HCT116 (cell line): ENCODE measurements at regions not wholly inside any gene's neighbourhood (a gene's known extent, or its start where the extent isn't known, plus 50 kb on each side); places are given as distances from the start of the nearest gene placed in this dataset.

ENCODE experiments used
- CBX3 ChIP-seq: IDR thresholded peaks from 2 replicates; pipeline ENCODE4 v1.6.1; 2012; ENCODE audit warnings: low read depth
- EZH2 ChIP-seq: fragments of 200-600 bp; sonication (generic); IDR thresholded peaks from 2 replicates; pipeline ENCODE4 v1.6.1; 2017; ENCODE audit warnings: antibody characterized with exemption, mixed run types
- EZH2phosphoT487 ChIP-seq: fragments of 200-600 bp; IDR thresholded peaks from 2 replicates; pipeline ENCODE4 v1.6.1; 2018; ENCODE audit warnings: antibody characterized with exemption, borderline replicate concordance
- FOSL1 ChIP-seq: IDR thresholded peaks from 2 replicates; pipeline ENCODE4 v1.6.1; 2012; ENCODE audit warnings: low read depth
- POLR2A ChIP-seq: IDR thresholded peaks from 2 replicates; pipeline ENCODE4 v1.7.0; 2011; ENCODE audit warnings: borderline replicate concordance; ENCODE audit not compliant: insufficient read depth, insufficient read length; ENCODE audit errors: extremely low read depth
- POLR2AphosphoS5 ChIP-seq: IDR thresholded peaks from 2 replicates; pipeline ENCODE4 v1.6.1; 2011; ENCODE audit warnings: mild to moderate bottlenecking, low read depth, low read length, moderate library complexity
- RAD21 ChIP-seq: IDR thresholded peaks from 2 replicates; pipeline ENCODE4 v1.6.1; 2012; ENCODE audit warnings: low read depth, mild to moderate bottlenecking
- SP1 ChIP-seq: IDR thresholded peaks from 2 replicates; pipeline ENCODE4 v1.6.1; 2012; ENCODE audit warnings: low read depth
- SRF ChIP-seq: IDR thresholded peaks from 2 replicates; pipeline ENCODE4 v1.6.1; 2012; ENCODE audit warnings: low read depth
- TF ChIP-seq, protein P1 (sequence below), 3 experiments: fragments of 200-600 bp in 1 of 3; sonication (generic) in 1 of 3; IDR thresholded peaks in 2 of 3; conservative IDR thresholded peaks in 1 of 3; 2 replicates each; pipeline ENCODE4 v1.5.1; 2012 to 2017; ENCODE audit warnings: low read depth in 2 of 3, low read length in 2 of 3, antibody characterized with exemption in 1 of 3, borderline replicate concordance in 1 of 3, control low read depth in 1 of 3, mild to moderate bottlenecking in 1 of 3, mixed read lengths in 1 of 3, mixed run types in 1 of 3, moderate library complexity in 1 of 3; ENCODE audit not compliant: insufficient read depth in 1 of 3
- TF ChIP-seq, protein P2 (sequence below): IDR thresholded peaks from 2 replicates; pipeline ENCODE4 v1.6.1; 2012
- TF ChIP-seq, protein P3 (sequence below): IDR thresholded peaks from 2 replicates; pipeline ENCODE4 v1.6.1; 2012; ENCODE audit warnings: low read depth

- TF ChIP-seq RAD21 (no peak), EZH2 (no peak), POLR2AphosphoS5 (no peak), POLR2A (no peak), EZH2phosphoT487 (no peak), SRF (no peak), FOSL1 (no peak), SP1 (no peak), CBX3 (no peak)
- TF ChIP-seq, protein P1, sequence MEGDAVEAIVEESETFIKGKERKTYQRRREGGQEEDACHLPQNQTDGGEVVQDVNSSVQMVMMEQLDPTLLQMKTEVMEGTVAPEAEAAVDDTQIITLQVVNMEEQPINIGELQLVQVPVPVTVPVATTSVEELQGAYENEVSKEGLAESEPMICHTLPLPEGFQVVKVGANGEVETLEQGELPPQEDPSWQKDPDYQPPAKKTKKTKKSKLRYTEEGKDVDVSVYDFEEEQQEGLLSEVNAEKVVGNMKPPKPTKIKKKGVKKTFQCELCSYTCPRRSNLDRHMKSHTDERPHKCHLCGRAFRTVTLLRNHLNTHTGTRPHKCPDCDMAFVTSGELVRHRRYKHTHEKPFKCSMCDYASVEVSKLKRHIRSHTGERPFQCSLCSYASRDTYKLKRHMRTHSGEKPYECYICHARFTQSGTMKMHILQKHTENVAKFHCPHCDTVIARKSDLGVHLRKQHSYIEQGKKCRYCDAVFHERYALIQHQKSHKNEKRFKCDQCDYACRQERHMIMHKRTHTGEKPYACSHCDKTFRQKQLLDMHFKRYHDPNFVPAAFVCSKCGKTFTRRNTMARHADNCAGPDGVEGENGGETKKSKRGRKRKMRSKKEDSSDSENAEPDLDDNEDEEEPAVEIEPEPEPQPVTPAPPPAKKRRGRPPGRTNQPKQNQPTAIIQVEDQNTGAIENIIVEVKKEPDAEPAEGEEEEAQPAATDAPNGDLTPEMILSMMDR (IDR thresholded peaks at IDR 0.05 in 2 of 3, conservative IDR thresholded peaks at IDR 0.05 in 1 of 3; ENCODE audit: borderline replicate concordance in 1 of 3, insufficient read depth in 1 of 3, low read depth in 2 of 3, low read length in 2 of 3): no peak
- TF ChIP-seq, protein P2, sequence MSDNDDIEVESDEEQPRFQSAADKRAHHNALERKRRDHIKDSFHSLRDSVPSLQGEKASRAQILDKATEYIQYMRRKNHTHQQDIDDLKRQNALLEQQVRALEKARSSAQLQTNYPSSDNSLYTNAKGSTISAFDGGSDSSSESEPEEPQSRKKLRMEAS: no peak
- TF ChIP-seq, protein P3, sequence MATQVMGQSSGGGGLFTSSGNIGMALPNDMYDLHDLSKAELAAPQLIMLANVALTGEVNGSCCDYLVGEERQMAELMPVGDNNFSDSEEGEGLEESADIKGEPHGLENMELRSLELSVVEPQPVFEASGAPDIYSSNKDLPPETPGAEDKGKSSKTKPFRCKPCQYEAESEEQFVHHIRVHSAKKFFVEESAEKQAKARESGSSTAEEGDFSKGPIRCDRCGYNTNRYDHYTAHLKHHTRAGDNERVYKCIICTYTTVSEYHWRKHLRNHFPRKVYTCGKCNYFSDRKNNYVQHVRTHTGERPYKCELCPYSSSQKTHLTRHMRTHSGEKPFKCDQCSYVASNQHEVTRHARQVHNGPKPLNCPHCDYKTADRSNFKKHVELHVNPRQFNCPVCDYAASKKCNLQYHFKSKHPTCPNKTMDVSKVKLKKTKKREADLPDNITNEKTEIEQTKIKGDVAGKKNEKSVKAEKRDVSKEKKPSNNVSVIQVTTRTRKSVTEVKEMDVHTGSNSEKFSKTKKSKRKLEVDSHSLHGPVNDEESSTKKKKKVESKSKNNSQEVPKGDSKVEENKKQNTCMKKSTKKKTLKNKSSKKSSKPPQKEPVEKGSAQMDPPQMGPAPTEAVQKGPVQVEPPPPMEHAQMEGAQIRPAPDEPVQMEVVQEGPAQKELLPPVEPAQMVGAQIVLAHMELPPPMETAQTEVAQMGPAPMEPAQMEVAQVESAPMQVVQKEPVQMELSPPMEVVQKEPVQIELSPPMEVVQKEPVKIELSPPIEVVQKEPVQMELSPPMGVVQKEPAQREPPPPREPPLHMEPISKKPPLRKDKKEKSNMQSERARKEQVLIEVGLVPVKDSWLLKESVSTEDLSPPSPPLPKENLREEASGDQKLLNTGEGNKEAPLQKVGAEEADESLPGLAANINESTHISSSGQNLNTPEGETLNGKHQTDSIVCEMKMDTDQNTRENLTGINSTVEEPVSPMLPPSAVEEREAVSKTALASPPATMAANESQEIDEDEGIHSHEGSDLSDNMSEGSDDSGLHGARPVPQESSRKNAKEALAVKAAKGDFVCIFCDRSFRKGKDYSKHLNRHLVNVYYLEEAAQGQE: no peak
Observed at GRCh38 chr4:78720204-78720603, 55.9 kb upstream of the BMP2K start.
